BE2C (cell line): ENCODE measurements at regions not wholly inside any gene's neighbourhood (a gene's known extent, or its start where the extent isn't known, plus 50 kb on each side); places are given as distances from the start of the nearest gene placed in this dataset.

ENCODE experiments used
- DNase-seq: peaks from one replicate; pipeline ENCODE4 v3.0.0-alpha.2; 2020
- H3K27me3 ChIP-seq: fragments of 250-450 bp; sonication (Bioruptor Pico); 2 replicates; pipeline ENCODE4 v1.5.1; 2020; ENCODE audit warnings: mild to moderate bottlenecking
- H3K36me3 ChIP-seq: fragments of 250-450 bp; sonication (Bioruptor Pico); 2 replicates; pipeline ENCODE4 v1.5.1; 2020; ENCODE audit warnings: mild to moderate bottlenecking
- H3K4me1 ChIP-seq: fragments of 250-450 bp; sonication (Bioruptor Pico); 2 replicates; pipeline ENCODE4 v1.5.1; 2020
- H3K4me3 ChIP-seq: 2 replicates; pipeline ENCODE4 v1.5.1; 2011; ENCODE audit warnings: low read depth, low read length
- H3K9me3 ChIP-seq: fragments of 250-450 bp; sonication (Bioruptor Pico); 2 replicates; pipeline ENCODE4 v1.5.1; 2020
- CTCF ChIP-seq: IDR thresholded peaks from 2 replicates; pipeline ENCODE4 v1.5.1; 2012; ENCODE audit warnings: mild to moderate bottlenecking, low read depth, low read length

- no peaks in the 10 kb centered on the region for H3K4me1 ChIP-seq
- H3K9me3 ChIP-seq: no peaks in the 10 kb centered on the region
- DNase-seq: no peak
- no peak for TF ChIP-seq CTCF
- H3K4me3 ChIP-seq: no peak overlapping the region
- no peaks in the 10 kb centered on the region for H3K27me3 ChIP-seq
- no peaks in the 10 kb centered on the region for H3K36me3 ChIP-seq
These were observed 1011.5 kb downstream of the PCDH19 start for GRCh38 chrX:99398545-99398944.

- H3K27me3 ChIP-seq: no peaks in the 10 kb centered on the region
- no peak for TF ChIP-seq CTCF
- H3K4me1 ChIP-seq: no peaks in the 10 kb centered on the region
- H3K9me3 ChIP-seq: no peaks in the 10 kb centered on the region
- no peak overlapping the region for H3K4me3 ChIP-seq
- H3K36me3 ChIP-seq: no peaks in the 10 kb centered on the region
- DNase-seq: no peak
These were observed 1012.2 kb downstream of the PCDH19 start for GRCh38 chrX:99397879-99398278.

- TF ChIP-seq CTCF: no peak
- Histone ChIP-seq H3K9me3 (no peaks in the 10 kb centered on the region), H3K4me1 (no peaks in the 10 kb centered on the region), H3K36me3 (no peaks in the 10 kb centered on the region), H3K4me3 (no peak overlapping the region), H3K27me3 (no peaks in the 10 kb centered on the region)
- DNase-seq: no peak
These were observed 1015.6 kb downstream of the PCDH19 start for GRCh38 chrX:99394456-99394855.

GRCh38 chrX:99384594-99385374 is 1025.3 kb downstream of the PCDH19 start:
- no peaks in the 10 kb centered on the region for H3K9me3 ChIP-seq
- no peaks in the 10 kb centered on the region for H3K36me3 ChIP-seq
- H3K4me1 ChIP-seq: no peaks in the 10 kb centered on the region
- no peak for TF ChIP-seq CTCF
- no peak for DNase-seq
- no peaks in the 10 kb centered on the region for H3K27me3 ChIP-seq
- H3K4me3 ChIP-seq: no peak overlapping the region

GRCh38 chrX:99383786-99384185 is 1026.3 kb downstream of the PCDH19 start:
- Histone ChIP-seq H3K9me3 (no peaks in the 10 kb centered on the region), H3K4me1 (no peaks in the 10 kb centered on the region), H3K4me3 (no peak overlapping the region), H3K27me3 (no peaks in the 10 kb centered on the region), H3K36me3 (no peaks in the 10 kb centered on the region)
- TF ChIP-seq CTCF: no peak
- no peak for DNase-seq

- TF ChIP-seq CTCF: no peak
These were observed 1038.0 kb downstream of the PCDH19 start for GRCh38 chrX:99371976-99372595.

More at GRCh38 chrX:99371976-99372595, 1038.0 kb downstream of the PCDH19 start:
- DNase-seq: no peak
- no peak overlapping the region for H3K4me3 ChIP-seq
- H3K9me3 ChIP-seq: no peaks in the 10 kb centered on the region
- H3K27me3 ChIP-seq: no peaks in the 10 kb centered on the region
- H3K4me1 ChIP-seq: no peaks in the 10 kb centered on the region
- H3K36me3 ChIP-seq: no peaks in the 10 kb centered on the region
